ENCODE measurements at regions not wholly inside any gene's neighbourhood (a gene's known extent, or its start where the extent isn't known, plus 50 kb on each side); places are given as distances from the start of the nearest gene placed in this dataset.
A peak's percentile ranks its signal among the peaks of the same experiment; 100 is the strongest.

DNA sequence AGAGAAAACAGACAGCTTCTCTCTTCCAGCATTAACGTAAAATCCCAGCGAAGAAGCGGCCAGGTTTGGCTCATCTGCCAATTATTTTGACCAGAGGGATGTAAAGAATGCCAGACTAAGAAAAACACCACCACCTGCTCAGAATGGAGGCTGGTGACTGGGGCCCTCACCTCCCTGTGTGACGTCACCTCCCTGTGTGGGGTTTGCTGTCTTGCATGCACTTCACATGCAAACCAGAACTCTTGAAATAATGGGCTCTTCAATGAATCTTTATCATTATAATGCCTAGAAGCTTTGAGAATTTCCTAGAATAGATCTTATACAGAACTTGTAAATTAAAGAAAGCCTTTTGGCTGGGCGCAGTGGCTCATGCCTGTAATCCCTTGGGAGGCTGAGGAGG lies 101.8 kb upstream of the WAC start:
- no peaks in the 10 kb centered on the region for H3K4me1 ChIP-seq (ENCODE audit: insufficient read depth, low read length)
- no peaks in the 10 kb centered on the region for H3K9me3 ChIP-seq (ENCODE audit: insufficient read depth, low read length, severe bottlenecking)
- ATAC-seq (ENCODE audit: insufficient read depth, low read depth) (no peak), DNase-seq (no peak)
- no peaks in the 10 kb centered on the region for H3K36me3 ChIP-seq (ENCODE audit: insufficient read depth, low read length)
- no peak overlapping the region for H3K4me3 ChIP-seq (ENCODE audit: low read depth in 1 of 2, low read length in 2 of 2)
- H4K20me1 ChIP-seq (ENCODE audit: insufficient read depth, low read length), result no peaks in the 10 kb centered on the region
- H3K27ac ChIP-seq (ENCODE audit: low read length), result no peak overlapping the region
- H3K79me2 ChIP-seq (ENCODE audit: insufficient read depth, low read length), result no peaks in the 10 kb centered on the region
- no peak overlapping the region for H2AFZ ChIP-seq (ENCODE audit: low read depth, low read length)
- H3K27me3 ChIP-seq (ENCODE audit: insufficient read depth, low read length, poor library complexity), result peaks cover 3% of the 10 kb centered on the region
- TF ChIP-seq, protein P1, sequence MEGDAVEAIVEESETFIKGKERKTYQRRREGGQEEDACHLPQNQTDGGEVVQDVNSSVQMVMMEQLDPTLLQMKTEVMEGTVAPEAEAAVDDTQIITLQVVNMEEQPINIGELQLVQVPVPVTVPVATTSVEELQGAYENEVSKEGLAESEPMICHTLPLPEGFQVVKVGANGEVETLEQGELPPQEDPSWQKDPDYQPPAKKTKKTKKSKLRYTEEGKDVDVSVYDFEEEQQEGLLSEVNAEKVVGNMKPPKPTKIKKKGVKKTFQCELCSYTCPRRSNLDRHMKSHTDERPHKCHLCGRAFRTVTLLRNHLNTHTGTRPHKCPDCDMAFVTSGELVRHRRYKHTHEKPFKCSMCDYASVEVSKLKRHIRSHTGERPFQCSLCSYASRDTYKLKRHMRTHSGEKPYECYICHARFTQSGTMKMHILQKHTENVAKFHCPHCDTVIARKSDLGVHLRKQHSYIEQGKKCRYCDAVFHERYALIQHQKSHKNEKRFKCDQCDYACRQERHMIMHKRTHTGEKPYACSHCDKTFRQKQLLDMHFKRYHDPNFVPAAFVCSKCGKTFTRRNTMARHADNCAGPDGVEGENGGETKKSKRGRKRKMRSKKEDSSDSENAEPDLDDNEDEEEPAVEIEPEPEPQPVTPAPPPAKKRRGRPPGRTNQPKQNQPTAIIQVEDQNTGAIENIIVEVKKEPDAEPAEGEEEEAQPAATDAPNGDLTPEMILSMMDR (IDR thresholded peaks at IDR 0.05; ENCODE audit: borderline replicate concordance, extremely low read depth, low read length, poor library complexity, severe bottlenecking), result no peak
- no peak for TF ChIP-seq EZH2 (IDR thresholded peaks at IDR 0.05; ENCODE audit: borderline replicate concordance, low read depth, low read length, severe bottlenecking)
- H3K4me2 ChIP-seq (ENCODE audit: insufficient read depth, low read length), result no peak overlapping the region
- no peak overlapping the region for H3K9ac ChIP-seq (ENCODE audit: low read depth, low read length)

DNA sequence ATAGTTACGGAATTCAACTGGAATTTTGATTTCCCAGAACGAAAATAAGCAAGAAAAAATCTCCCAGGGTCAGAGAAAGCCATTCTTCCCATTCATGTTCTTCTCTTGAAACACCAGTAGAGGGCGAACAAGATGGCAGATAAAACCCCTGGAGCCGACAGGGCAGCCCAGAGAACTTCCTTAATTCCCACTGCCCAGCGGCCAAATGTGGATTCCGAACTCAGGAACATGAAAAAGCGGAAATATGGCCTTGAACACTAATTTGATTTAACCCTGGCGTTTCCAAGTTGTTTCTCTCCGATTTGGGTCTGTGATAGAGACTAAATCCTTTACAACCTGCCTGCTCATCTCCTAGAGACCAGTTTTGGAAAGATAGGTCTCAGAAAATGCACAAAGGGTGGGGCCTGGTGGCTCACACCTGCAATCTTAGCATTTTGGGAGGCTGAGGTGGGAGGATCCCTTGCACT lies 100.7 kb upstream of the WAC start:
- peak overlapping the region in 1 of 2 experiments; percentile 38; a peak in 1 of 4 replicates for H3K4me3 ChIP-seq (ENCODE audit: low read depth in 1 of 2, low read length in 2 of 2)
- DNase-seq, result peak; percentile 17
- peak; percentile 64; the same call in 2 of the 3 replicates for ATAC-seq (ENCODE audit: insufficient read depth, low read depth)

DNA sequence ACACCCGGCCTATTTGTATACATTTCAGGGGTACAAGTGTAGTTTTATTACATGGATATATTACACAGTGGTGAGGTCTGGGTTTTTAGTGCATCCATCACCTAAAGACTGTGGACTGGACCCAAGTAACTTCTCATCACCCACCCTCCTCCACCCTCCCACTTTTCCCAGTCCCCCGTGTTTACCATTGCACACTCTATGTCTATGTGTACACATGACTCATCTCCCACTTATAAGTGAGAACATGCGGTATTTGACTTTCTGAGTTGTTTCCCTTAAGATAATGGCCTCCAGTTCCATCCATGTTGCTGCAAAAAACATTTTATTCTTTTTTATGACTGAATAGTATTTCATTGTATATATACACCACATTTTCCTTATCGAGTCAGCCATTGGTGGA lies 98.9 kb upstream of the WAC start:
- DNase-seq (no peak), ATAC-seq (ENCODE audit: insufficient read depth, low read depth) (no peak)
- Histone ChIP-seq H3K4me2 (ENCODE audit: insufficient read depth, low read length) (no peak overlapping the region), H2AFZ (ENCODE audit: low read depth, low read length) (no peak overlapping the region), H3K36me3 (ENCODE audit: insufficient read depth, low read length) (no peaks in the 10 kb centered on the region), H4K20me1 (ENCODE audit: insufficient read depth, low read length) (no peaks in the 10 kb centered on the region), H3K27ac (ENCODE audit: low read length) (no peak overlapping the region), H3K27me3 (ENCODE audit: insufficient read depth, low read length, poor library complexity) (no peaks in the 10 kb centered on the region), H3K4me3 (ENCODE audit: low read depth in 1 of 2, low read length in 2 of 2) (no peak overlapping the region), H3K79me2 (ENCODE audit: insufficient read depth, low read length) (no peaks in the 10 kb centered on the region), H3K9ac (ENCODE audit: low read depth, low read length) (no peak overlapping the region), H3K4me1 (ENCODE audit: insufficient read depth, low read length) (no peaks in the 10 kb centered on the region), H3K9me3 (ENCODE audit: insufficient read depth, low read length, severe bottlenecking) (no peaks in the 10 kb centered on the region)
- no peak for TF ChIP-seq EZH2 (IDR thresholded peaks at IDR 0.05; ENCODE audit: borderline replicate concordance, low read depth, low read length, severe bottlenecking)
- TF ChIP-seq, protein P1 (IDR thresholded peaks at IDR 0.05; ENCODE audit: borderline replicate concordance, extremely low read depth, low read length, poor library complexity, severe bottlenecking), result no peak

More for the DNA sequence above, 100.7 kb upstream of the WAC start:
- H4K20me1 ChIP-seq (ENCODE audit: insufficient read depth, low read length), result no peaks in the 10 kb centered on the region
- no peaks in the 10 kb centered on the region for H3K27me3 ChIP-seq (ENCODE audit: insufficient read depth, low read length, poor library complexity)
- H3K79me2 ChIP-seq (ENCODE audit: insufficient read depth, low read length), result no peaks in the 10 kb centered on the region
- H2AFZ ChIP-seq (ENCODE audit: low read depth, low read length), result peak overlapping the region; percentile 13; the same call in 1 of the 2 replicates
- H3K4me2 ChIP-seq (ENCODE audit: insufficient read depth, low read length), result peak overlapping the region; percentile 49; the same call in 1 of the 2 replicates
- no peaks in the 10 kb centered on the region for H3K36me3 ChIP-seq (ENCODE audit: insufficient read depth, low read length)
- no peak for TF ChIP-seq EZH2 (IDR thresholded peaks at IDR 0.05; ENCODE audit: borderline replicate concordance, low read depth, low read length, severe bottlenecking)
- TF ChIP-seq, protein P1 (IDR thresholded peaks at IDR 0.05; ENCODE audit: borderline replicate concordance, extremely low read depth, low read length, poor library complexity, severe bottlenecking), result peak; percentile 78
- no peak overlapping the region for H3K27ac ChIP-seq (ENCODE audit: low read length)
- no peaks in the 10 kb centered on the region for H3K4me1 ChIP-seq (ENCODE audit: insufficient read depth, low read length)
- no peaks in the 10 kb centered on the region for H3K9me3 ChIP-seq (ENCODE audit: insufficient read depth, low read length, severe bottlenecking)
- H3K9ac ChIP-seq (ENCODE audit: low read depth, low read length), result no peak overlapping the region

Data from DND-41 (cell line).